IMR-90 (cell line): ENCODE measurements at regions not wholly inside any gene's neighbourhood (a gene's known extent, or its start where the extent isn't known, plus 50 kb on each side); places are given as distances from the start of the nearest gene placed in this dataset.

Source experiments
- ATAC-seq: fragments of 200-7000 bp; cut with Tn5 transposase; 2 replicates; pipeline ENCODE4 v1.9.1; 2020; ENCODE audit warnings: low read depth, mild to moderate bottlenecking, moderate library complexity
- BruUV-seq: library from RNA; stranded (reverse); fragments of 400-500 nt; replicated peaks from 2 replicates; lab custom pipeline; 2021; lab: Mats Ljungman, UMichigan
- CTCF ChIA-PET: fragments of 300-600 bp; formaldehyde crosslinking; extraction: SDS; loops from one replicate; lab custom pipeline; 2021; ENCODE audit warnings: antibody characterized with exemption; lab: Yijun Ruan, JAX
- POLR2A ChIA-PET: fragments of 300-600 bp; sonication (Branson Sonifier 250); formaldehyde crosslinking; loops from one replicate; lab custom pipeline; 2022; ENCODE audit warnings: antibody characterized with exemption; ENCODE audit not compliant: unreplicated experiment; lab: Charles Lee
- DNase-seq: peaks from one replicate; pipeline ENCODE4 v3.0.0; 2013
- H2AFZ ChIP-seq: replicated peaks from 2 replicates; pipeline ENCODE3; 2013; ENCODE audit warnings: low read length, mild to moderate bottlenecking; ENCODE audit not compliant: poor library complexity
- H2AK5ac ChIP-seq: 2 replicates; pipeline ENCODE4 v1.6.1; 2013; ENCODE audit warnings: low read depth, low read length, inconsistent platforms
- H2AK9ac ChIP-seq: replicated peaks from 2 replicates; pipeline ENCODE3; 2013; ENCODE audit warnings: mild to moderate bottlenecking, low read depth, low read length, moderate library complexity; ENCODE audit not compliant: poor library complexity
- H2BK120ac ChIP-seq: 2 replicates; pipeline ENCODE4 v1.6.1; 2013; ENCODE audit warnings: low read depth, low read length, inconsistent platforms
- H2BK15ac ChIP-seq: 3 replicates; pipeline ENCODE4 v1.6.1; 2013; ENCODE audit warnings: low read depth, low read length, inconsistent platforms
- H2BK20ac ChIP-seq: 2 replicates; pipeline ENCODE4 v1.6.1; 2013; ENCODE audit warnings: low read depth, mild to moderate bottlenecking, inconsistent platforms, low read length, moderate library complexity
- H2BK5ac ChIP-seq: 2 replicates; pipeline ENCODE4 v1.6.1; 2013; ENCODE audit warnings: mild to moderate bottlenecking, low read depth, low read length, inconsistent platforms; ENCODE audit not compliant: poor library complexity, severe bottlenecking
- H3K14ac ChIP-seq: replicated peaks from 2 replicates; pipeline ENCODE4 v1.6.1; 2013; ENCODE audit warnings: low read depth, low read length, inconsistent platforms
- H3K18ac ChIP-seq: 2 replicates; pipeline ENCODE4 v1.6.1; 2013; ENCODE audit warnings: low read depth, low read length, control low read depth
- H3K23ac ChIP-seq: 2 replicates; pipeline ENCODE4 v1.6.1; 2013; ENCODE audit warnings: low read depth, low read length, inconsistent platforms
- H3K27ac ChIP-seq: 2 replicates; pipeline ENCODE4 v1.5.1; 2013; ENCODE audit warnings: mild to moderate bottlenecking, control low read depth, low read length; ENCODE audit not compliant: insufficient read depth
- H3K27me3 ChIP-seq: 2 replicates; pipeline ENCODE4 v1.6.1; 2013; ENCODE audit warnings: low read length; ENCODE audit not compliant: control insufficient read depth, insufficient read depth
- H3K36me3 ChIP-seq: 2 replicates; pipeline ENCODE4 v1.6.1; 2013; ENCODE audit warnings: low read length, mixed read lengths; ENCODE audit not compliant: control insufficient read depth, insufficient read depth
- H3K4ac ChIP-seq: 2 replicates; pipeline ENCODE4 v1.6.1; 2013; ENCODE audit warnings: low read depth, low read length, inconsistent platforms
- H3K4me1 ChIP-seq: 2 replicates; pipeline ENCODE4 v1.6.1; 2013; ENCODE audit warnings: low read length, mixed read lengths; ENCODE audit not compliant: control insufficient read depth, insufficient read depth
- H3K4me2 ChIP-seq: 2 replicates; pipeline ENCODE4 v1.6.1; 2013; ENCODE audit warnings: low read depth, mild to moderate bottlenecking, control low read depth, low read length, moderate library complexity
- H3K4me3 ChIP-seq: 2 replicates; pipeline ENCODE4 v1.5.1; 2013; ENCODE audit warnings: low read depth, mild to moderate bottlenecking, control low read depth, low read length, moderate library complexity; ENCODE audit not compliant: insufficient read depth
- H3K56ac ChIP-seq: 2 replicates; pipeline ENCODE4 v1.6.1; 2013; ENCODE audit warnings: low read length, inconsistent platforms; ENCODE audit not compliant: insufficient read depth; ENCODE audit errors: extremely low read depth
- H3K79me1 ChIP-seq, 2 experiments: 2 replicates each; pipeline ENCODE4 v1.6.1; 2013; ENCODE audit warnings: low read length in 2 of 2, inconsistent platforms in 1 of 2, low read depth in 1 of 2
- H3K9ac ChIP-seq: 2 replicates; pipeline ENCODE4 v1.6.1; 2013; ENCODE audit warnings: low read depth, low read length, control low read depth
- H3K9me1 ChIP-seq: 2 replicates; pipeline ENCODE4 v1.6.1; 2013; ENCODE audit warnings: low read length, inconsistent platforms; ENCODE audit not compliant: insufficient read depth
- H3K9me3 ChIP-seq: 2 replicates; pipeline ENCODE4 v1.6.1; 2013; ENCODE audit warnings: low read length; ENCODE audit not compliant: control insufficient read depth, insufficient read depth
- H4K20me1 ChIP-seq: 2 replicates; pipeline ENCODE4 v1.6.1; 2013; ENCODE audit warnings: low read length, inconsistent platforms; ENCODE audit not compliant: insufficient read depth
- H4K5ac ChIP-seq: 2 replicates; pipeline ENCODE4 v1.6.1; 2013; ENCODE audit warnings: mild to moderate bottlenecking, low read depth, low read length, control low read depth
- H4K8ac ChIP-seq, 2 experiments: 2 replicates each; pipeline ENCODE4 v1.6.1; 2013; ENCODE audit warnings: low read depth in 2 of 2, low read length in 2 of 2, control low read depth in 1 of 2, inconsistent platforms in 1 of 2
- H4K91ac ChIP-seq: 2 replicates; pipeline ENCODE4 v1.6.1; 2013; ENCODE audit warnings: low read depth, low read length, inconsistent platforms; ENCODE audit not compliant: insufficient read depth
- BHLHE40 ChIP-seq: fragments of 150-350 bp; IDR thresholded peaks from 2 replicates; pipeline ENCODE4 v1.6.1; 2016; ENCODE audit warnings: mild to moderate bottlenecking, low read depth, low read length
- CEBPB ChIP-seq: IDR thresholded peaks from 2 replicates; pipeline ENCODE4 v1.6.1; 2012; ENCODE audit warnings: low read depth, low read length, improper control_type of control experiment
- CHD1 ChIP-seq: IDR thresholded peaks from 2 replicates; pipeline ENCODE4 v1.6.1; 2012; ENCODE audit warnings: low read depth, low read length, improper control_type of control experiment
- FOS ChIP-seq: fragments of 150-350 bp; IDR thresholded peaks from 2 replicates; pipeline ENCODE4 v1.6.1; 2016; ENCODE audit warnings: low read depth, low read length
- MAFK ChIP-seq: IDR thresholded peaks from 2 replicates; pipeline ENCODE4 v1.6.1; 2012; ENCODE audit warnings: low read depth, low read length, improper control_type of control experiment
- MAZ ChIP-seq: IDR thresholded peaks from 2 replicates; pipeline ENCODE4 v1.6.1; 2012; ENCODE audit warnings: low read depth, mild to moderate bottlenecking, low read length, improper control_type of control experiment, moderate library complexity, borderline replicate concordance
- MXI1 ChIP-seq: IDR thresholded peaks from 2 replicates; pipeline ENCODE4 v1.6.1; 2012; ENCODE audit warnings: low read depth, mild to moderate bottlenecking, low read length, moderate library complexity, borderline replicate concordance
- NFE2L2 ChIP-seq: fragments of 150-350 bp; IDR thresholded peaks from 2 replicates; pipeline ENCODE4 v1.6.1; 2016; ENCODE audit warnings: low read depth, mild to moderate bottlenecking, low read length
- POLR2A ChIP-seq: IDR thresholded peaks from 2 replicates; pipeline ENCODE4 v1.6.1; 2012; ENCODE audit warnings: mild to moderate bottlenecking, low read depth, low read length
- RAD21 ChIP-seq: IDR thresholded peaks from 2 replicates; pipeline ENCODE4 v1.6.1; 2012; ENCODE audit warnings: low read length, improper control_type of control experiment
- RCOR1 ChIP-seq: IDR thresholded peaks from 2 replicates; pipeline ENCODE4 v1.6.1; 2012; ENCODE audit warnings: mild to moderate bottlenecking, low read length, improper control_type of control experiment; ENCODE audit not compliant: insufficient replicate concordance
- RFX5 ChIP-seq: IDR thresholded peaks from 2 replicates; pipeline ENCODE4 v1.8.0; 2012; ENCODE audit warnings: low read depth, mild to moderate bottlenecking, low read length, moderate library complexity
- SMC3 ChIP-seq: fragments of 150-350 bp; IDR thresholded peaks from 2 replicates; pipeline ENCODE4 v1.6.1; 2016; ENCODE audit warnings: low read depth, mild to moderate bottlenecking, antibody characterized with exemption, low read length, moderate library complexity
- USF2 ChIP-seq: fragments of 150-350 bp; IDR thresholded peaks from 2 replicates; pipeline ENCODE4 v1.6.1; 2017; ENCODE audit warnings: mild to moderate bottlenecking, antibody characterized with exemption, low read length, low read depth
- WGBS, 2 experiments: methylation state at CpG; one replicate each; pipeline versions ENCODE4 v1.1.5 to v1.1.7; 2013; ENCODE audit warnings: missing lambda C conversion rate in 2 of 2; ENCODE audit not compliant: insufficient read length in 1 of 2; ENCODE audit errors: extremely low coverage in 2 of 2; 5-methylcytosine and 5-hydroxymethylcytosine counted together
- dilution Hi-C: fragments of 300-500 bp; cut with HindIII; formaldehyde crosslinking; loops from one replicate; pipeline ENCODE4 v1.14.3; 2018; ENCODE audit warnings: low sequenced_read_pairs; ENCODE audit not compliant: unreplicated experiment
- in situ Hi-C: fragments of 300-500 bp; cut with MboI; formaldehyde crosslinking; loops from 3 replicates; pipeline ENCODE4 v1.14.3; 2019; ENCODE audit warnings: low sequenced_read_pairs, inconsistent platforms, mixed read lengths
- intact Hi-C: fragments of 100-400 bp; cut with micrococcal nuclease; formaldehyde crosslinking; loops from 2 replicates; pipeline ENCODE4 v1.10.0; 2022
- TF ChIP-seq, protein P1 (sequence below): conservative IDR thresholded peaks from 2 replicates; pipeline ENCODE4 v1.5.1; 2012; ENCODE audit warnings: mild to moderate bottlenecking, low read depth, low read length, improper control_type of control experiment
- TF ChIP-seq, protein P2 (sequence below): fragments of 150-350 bp; IDR thresholded peaks from 2 replicates; pipeline ENCODE4 v1.6.1; 2016; ENCODE audit warnings: low read depth, mild to moderate bottlenecking, low read length, moderate library complexity, borderline replicate concordance

GRCh38 chr2:186302263-186302662 lies 183.8 kb upstream of the ZC3H15 start:
- no peak overlapping the region for H2BK20ac ChIP-seq
- H3K9me1 ChIP-seq: no peaks in the 10 kb centered on the region
- in situ Hi-C loops: no loop called here
- H3K18ac ChIP-seq: no peak overlapping the region
- POLR2A ChIA-PET: no interaction called here
- DNase-seq: no peak
- intact Hi-C loops: no loop called here
- no peak overlapping the region for H2BK120ac ChIP-seq
- no TSS peak for BruUV-seq
- no peak overlapping the region for H3K9ac ChIP-seq
- H3K4ac ChIP-seq: no peak overlapping the region
- H2BK5ac ChIP-seq: no peak overlapping the region
- WGBS, 2 experiments: no CpG with 5 or more reads among the region's 7 CpGs
- no peak for ATAC-seq
- no peak overlapping the region for H3K27ac ChIP-seq
- no peak overlapping the region for H2AK5ac ChIP-seq
- no peaks in the 10 kb centered on the region for H3K4me1 ChIP-seq
- no peak overlapping the region for H4K8ac ChIP-seq
- no peak overlapping the region for H3K56ac ChIP-seq
- H4K91ac ChIP-seq: no peak overlapping the region
- no peak overlapping the region for H2AK9ac ChIP-seq
- H3K79me1 ChIP-seq: no peaks in the 10 kb centered on the region
- no peak overlapping the region for H3K4me2 ChIP-seq
- no peak overlapping the region for H3K14ac ChIP-seq
- H3K9me3 ChIP-seq: no peaks in the 10 kb centered on the region
- H3K27me3 ChIP-seq: no peaks in the 10 kb centered on the region
- CTCF ChIA-PET: no interaction called here
- no peak overlapping the region for H4K5ac ChIP-seq
- dilution Hi-C loops: no loop called here
- TF ChIP-seq MAFK (no peak), BHLHE40 (no peak), CEBPB (no peak), RCOR1 (no peak), CHD1 (no peak), FOS (no peak), SMC3 (no peak), USF2 (no peak), NFE2L2 (no peak), MXI1 (no peak), POLR2A (no peak), RFX5 (no peak), MAZ (no peak), RAD21 (no peak)
- TF ChIP-seq, protein P1, sequence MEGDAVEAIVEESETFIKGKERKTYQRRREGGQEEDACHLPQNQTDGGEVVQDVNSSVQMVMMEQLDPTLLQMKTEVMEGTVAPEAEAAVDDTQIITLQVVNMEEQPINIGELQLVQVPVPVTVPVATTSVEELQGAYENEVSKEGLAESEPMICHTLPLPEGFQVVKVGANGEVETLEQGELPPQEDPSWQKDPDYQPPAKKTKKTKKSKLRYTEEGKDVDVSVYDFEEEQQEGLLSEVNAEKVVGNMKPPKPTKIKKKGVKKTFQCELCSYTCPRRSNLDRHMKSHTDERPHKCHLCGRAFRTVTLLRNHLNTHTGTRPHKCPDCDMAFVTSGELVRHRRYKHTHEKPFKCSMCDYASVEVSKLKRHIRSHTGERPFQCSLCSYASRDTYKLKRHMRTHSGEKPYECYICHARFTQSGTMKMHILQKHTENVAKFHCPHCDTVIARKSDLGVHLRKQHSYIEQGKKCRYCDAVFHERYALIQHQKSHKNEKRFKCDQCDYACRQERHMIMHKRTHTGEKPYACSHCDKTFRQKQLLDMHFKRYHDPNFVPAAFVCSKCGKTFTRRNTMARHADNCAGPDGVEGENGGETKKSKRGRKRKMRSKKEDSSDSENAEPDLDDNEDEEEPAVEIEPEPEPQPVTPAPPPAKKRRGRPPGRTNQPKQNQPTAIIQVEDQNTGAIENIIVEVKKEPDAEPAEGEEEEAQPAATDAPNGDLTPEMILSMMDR: no peak
- TF ChIP-seq, protein P2, sequence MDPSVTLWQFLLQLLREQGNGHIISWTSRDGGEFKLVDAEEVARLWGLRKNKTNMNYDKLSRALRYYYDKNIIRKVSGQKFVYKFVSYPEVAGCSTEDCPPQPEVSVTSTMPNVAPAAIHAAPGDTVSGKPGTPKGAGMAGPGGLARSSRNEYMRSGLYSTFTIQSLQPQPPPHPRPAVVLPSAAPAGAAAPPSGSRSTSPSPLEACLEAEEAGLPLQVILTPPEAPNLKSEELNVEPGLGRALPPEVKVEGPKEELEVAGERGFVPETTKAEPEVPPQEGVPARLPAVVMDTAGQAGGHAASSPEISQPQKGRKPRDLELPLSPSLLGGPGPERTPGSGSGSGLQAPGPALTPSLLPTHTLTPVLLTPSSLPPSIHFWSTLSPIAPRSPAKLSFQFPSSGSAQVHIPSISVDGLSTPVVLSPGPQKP: no peak
- H4K20me1 ChIP-seq: no peaks in the 10 kb centered on the region
- no peak overlapping the region for H2BK15ac ChIP-seq
- no peaks in the 10 kb centered on the region for H3K36me3 ChIP-seq
- H2AFZ ChIP-seq: no peak overlapping the region
- H3K4me3 ChIP-seq: no peak overlapping the region
- no peak overlapping the region for H3K23ac ChIP-seq
